HepG2 (cell line): ENCODE measurements at regions not wholly inside any gene's neighbourhood (a gene's known extent, or its start where the extent isn't known, plus 50 kb on each side); places are given as distances from the start of the nearest gene placed in this dataset.
A peak's percentile ranks its signal among the peaks of the same experiment; 100 is the strongest.

Experiments used
- CTCF ChIP-seq: sonication (generic); formaldehyde crosslinking; IDR thresholded peaks from 2 replicates; pipeline ENCODE4 v1.5.0; 2020; ENCODE audit warnings: mild to moderate bottlenecking, missing genetic modification reagents, moderate library complexity
- JUNB ChIP-seq: sonication (generic); formaldehyde crosslinking; IDR thresholded peaks from 2 replicates; pipeline ENCODE4 v1.8.0; 2022; ENCODE audit warnings: missing genetic modification reagents, mild to moderate bottlenecking, borderline replicate concordance
- MEIS1 ChIP-seq: sonication (generic); formaldehyde crosslinking; IDR thresholded peaks from 2 replicates; pipeline ENCODE4 v1.9.0; 2021; ENCODE audit warnings: mild to moderate bottlenecking, missing genetic modification reagents, moderate library complexity, borderline replicate concordance
- NR2F2 ChIP-seq: IDR thresholded peaks from 2 replicates; pipeline ENCODE4 v1.6.1; 2012; ENCODE audit warnings: low read depth, inconsistent platforms, borderline replicate concordance
- RAD21 ChIP-seq: fragments of 450-650 bp; formaldehyde crosslinking; IDR thresholded peaks from 2 replicates; pipeline ENCODE4 v1.5.0; 2020; ENCODE audit warnings: mild to moderate bottlenecking
- RFX1 ChIP-seq: fragments of 450-650 bp; IDR thresholded peaks from 2 replicates; pipeline ENCODE4 v1.6.1; 2017
- RFX5 ChIP-seq: IDR thresholded peaks from 2 replicates; pipeline ENCODE4 v1.6.1; 2011; ENCODE audit warnings: low read depth, low read length, improper control_type of control experiment
- YEATS4 ChIP-seq: sonication (generic); formaldehyde crosslinking; IDR thresholded peaks from 2 replicates; pipeline ENCODE4 v1.4.0; 2020; ENCODE audit warnings: missing genetic modification reagents, borderline replicate concordance
- ZNF776 ChIP-seq: sonication (generic); formaldehyde crosslinking; IDR thresholded peaks from 2 replicates; pipeline ENCODE4 v1.4.0; 2020; ENCODE audit warnings: mild to moderate bottlenecking, missing genetic modification reagents
- TF ChIP-seq, protein P1 (sequence below): sonication (generic); formaldehyde crosslinking; IDR thresholded peaks from 2 replicates; pipeline ENCODE4 v1.4.0; 2020; ENCODE audit warnings: mild to moderate bottlenecking, missing genetic modification reagents
- TF ChIP-seq, protein P2 (sequence below): sonication (generic); formaldehyde crosslinking; IDR thresholded peaks from 2 replicates; pipeline ENCODE4 v1.8.1; 2023; ENCODE audit warnings: missing genetic modification reagents, inconsistent platforms, borderline replicate concordance
- TF ChIP-seq, protein P3 (sequence below): sonication (generic); formaldehyde crosslinking; IDR thresholded peaks from 2 replicates; pipeline ENCODE4 v1.8.0; 2022; ENCODE audit warnings: missing genetic modification reagents, mild to moderate bottlenecking, moderate library complexity, borderline replicate concordance

DNA sequence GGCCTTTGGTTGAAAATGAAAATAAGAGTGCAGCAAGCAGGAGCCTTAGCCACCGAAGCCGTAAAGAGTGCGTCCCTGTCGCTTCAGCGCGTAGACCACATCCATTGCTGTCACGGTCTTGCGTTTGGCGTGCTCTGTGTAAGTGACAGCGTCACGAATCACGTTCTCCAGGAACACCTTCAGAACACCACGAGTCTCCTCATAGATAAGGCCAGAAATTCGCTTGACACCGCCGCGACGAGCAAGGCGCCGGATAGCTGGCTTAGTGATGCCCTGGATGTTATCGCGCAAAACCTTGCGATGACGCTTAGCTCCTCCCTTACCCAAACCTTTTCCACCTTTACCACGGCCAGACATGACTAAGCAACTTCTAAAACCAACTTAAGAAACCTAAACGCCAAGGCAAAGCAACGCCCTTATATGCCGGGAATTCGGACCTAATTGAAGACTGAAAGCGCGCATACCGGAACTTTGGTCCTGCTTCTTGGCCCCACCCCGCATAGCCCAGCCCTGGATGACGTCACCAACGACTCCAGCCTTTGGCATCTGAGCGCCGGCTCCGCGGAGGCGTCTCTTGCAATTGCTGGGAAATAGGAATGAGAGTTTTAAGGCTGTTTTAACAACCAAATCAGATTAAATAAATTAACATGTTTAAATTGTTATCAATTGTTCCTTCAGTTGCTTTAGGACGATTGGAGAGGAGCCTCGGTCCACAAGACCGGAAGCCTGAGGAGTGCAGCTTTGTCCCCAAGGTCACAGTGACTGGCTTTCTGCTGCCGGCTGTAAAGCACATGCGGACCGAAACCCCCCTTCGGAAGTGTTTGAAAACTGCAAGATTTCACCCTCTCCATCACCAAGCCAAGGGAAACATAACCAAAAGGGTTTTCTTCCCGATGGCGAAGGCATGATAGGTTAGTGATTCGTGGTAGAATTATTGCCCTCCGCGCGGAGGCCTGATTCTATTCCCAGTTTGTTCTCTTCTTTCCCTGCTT lies 79.6 kb upstream of the BTN3A2 start:
- TF ChIP-seq RFX5: peak; percentile 71; the same call in 1 of the 2 replicates
- no peak for TF ChIP-seq RFX1
- peak; percentile 61 for TF ChIP-seq YEATS4 (CRISPR knock-in tag)
- TF ChIP-seq ZNF776 (CRISPR knock-in tag): peak; percentile 84
- TF ChIP-seq MEIS1: peak; percentile 60; the same call in 1 of the 2 replicates
- TF ChIP-seq RAD21: 0 out of 2 replicates have a peak, but pooled peaks have one; percentile 19
- TF ChIP-seq NR2F2: peak; percentile 69; the same call in 1 of the 2 replicates
- TF ChIP-seq, protein P1, sequence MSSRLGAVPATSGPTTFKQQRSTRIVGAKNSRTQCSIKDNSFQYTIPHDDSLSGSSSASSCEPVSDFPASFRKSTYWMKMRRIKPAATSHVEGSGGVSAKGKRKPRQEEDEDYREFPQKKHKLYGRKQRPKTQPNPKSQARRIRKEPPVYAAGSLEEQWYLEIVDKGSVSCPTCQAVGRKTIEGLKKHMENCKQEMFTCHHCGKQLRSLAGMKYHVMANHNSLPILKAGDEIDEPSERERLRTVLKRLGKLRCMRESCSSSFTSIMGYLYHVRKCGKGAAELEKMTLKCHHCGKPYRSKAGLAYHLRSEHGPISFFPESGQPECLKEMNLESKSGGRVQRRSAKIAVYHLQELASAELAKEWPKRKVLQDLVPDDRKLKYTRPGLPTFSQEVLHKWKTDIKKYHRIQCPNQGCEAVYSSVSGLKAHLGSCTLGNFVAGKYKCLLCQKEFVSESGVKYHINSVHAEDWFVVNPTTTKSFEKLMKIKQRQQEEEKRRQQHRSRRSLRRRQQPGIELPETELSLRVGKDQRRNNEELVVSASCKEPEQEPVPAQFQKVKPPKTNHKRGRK (CRISPR knock-in tag): no peak
- TF ChIP-seq JUNB (CRISPR knock-in tag): no peak
- peak; percentile 14; the same call in 1 of the 2 replicates for TF ChIP-seq CTCF (CRISPR knock-in tag)
- TF ChIP-seq, protein P2, sequence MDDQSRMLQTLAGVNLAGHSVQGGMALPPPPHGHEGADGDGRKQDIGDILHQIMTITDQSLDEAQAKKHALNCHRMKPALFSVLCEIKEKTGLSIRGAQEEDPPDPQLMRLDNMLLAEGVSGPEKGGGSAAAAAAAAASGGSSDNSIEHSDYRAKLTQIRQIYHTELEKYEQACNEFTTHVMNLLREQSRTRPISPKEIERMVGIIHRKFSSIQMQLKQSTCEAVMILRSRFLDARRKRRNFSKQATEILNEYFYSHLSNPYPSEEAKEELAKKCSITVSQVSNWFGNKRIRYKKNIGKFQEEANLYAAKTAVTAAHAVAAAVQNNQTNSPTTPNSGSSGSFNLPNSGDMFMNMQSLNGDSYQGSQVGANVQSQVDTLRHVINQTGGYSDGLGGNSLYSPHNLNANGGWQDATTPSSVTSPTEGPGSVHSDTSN (CRISPR knock-in tag): no peak
- TF ChIP-seq, protein P3, sequence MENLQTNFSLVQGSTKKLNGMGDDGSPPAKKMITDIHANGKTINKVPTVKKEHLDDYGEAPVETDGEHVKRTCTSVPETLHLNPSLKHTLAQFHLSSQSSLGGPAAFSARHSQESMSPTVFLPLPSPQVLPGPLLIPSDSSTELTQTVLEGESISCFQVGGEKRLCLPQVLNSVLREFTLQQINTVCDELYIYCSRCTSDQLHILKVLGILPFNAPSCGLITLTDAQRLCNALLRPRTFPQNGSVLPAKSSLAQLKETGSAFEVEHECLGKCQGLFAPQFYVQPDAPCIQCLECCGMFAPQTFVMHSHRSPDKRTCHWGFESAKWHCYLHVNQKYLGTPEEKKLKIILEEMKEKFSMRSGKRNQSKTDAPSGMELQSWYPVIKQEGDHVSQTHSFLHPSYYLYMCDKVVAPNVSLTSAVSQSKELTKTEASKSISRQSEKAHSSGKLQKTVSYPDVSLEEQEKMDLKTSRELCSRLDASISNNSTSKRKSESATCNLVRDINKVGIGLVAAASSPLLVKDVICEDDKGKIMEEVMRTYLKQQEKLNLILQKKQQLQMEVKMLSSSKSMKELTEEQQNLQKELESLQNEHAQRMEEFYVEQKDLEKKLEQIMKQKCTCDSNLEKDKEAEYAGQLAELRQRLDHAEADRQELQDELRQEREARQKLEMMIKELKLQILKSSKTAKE (CRISPR knock-in tag): no peak
